Neural progenitor cell (in vitro differentiated cells): ENCODE measurements at regions not wholly inside any gene's neighbourhood (a gene's known extent, or its start where the extent isn't known, plus 50 kb on each side); places are given as distances from the start of the nearest gene placed in this dataset.
"Not testable (repeated sequence)": the region's sequence is repeated elsewhere in the genome, so short reads cannot be mapped to it uniquely, and the experiment has no call there.

Experiments used
- DNase-seq: peaks from one replicate; pipeline ENCODE4 v3.0.0-alpha.2; 2016; ENCODE audit warnings: low spot score
- H2AFZ ChIP-seq: fragments of 200-600 bp; sonication (generic); replicated peaks from 2 replicates; pipeline ENCODE4 v1.6.1; 2016; ENCODE audit warnings: antibody characterized with exemption
- H3F3A ChIP-seq: fragments of 200-600 bp; sonication (generic); 2 replicates; pipeline ENCODE4 v1.6.1; 2016; ENCODE audit warnings: antibody characterized with exemption, low read depth
- H3K27ac ChIP-seq: fragments of 200-600 bp; sonication (generic); 2 replicates; pipeline ENCODE4 v1.5.1; 2016; ENCODE audit warnings: mild to moderate bottlenecking
- H3K27me3 ChIP-seq: fragments of 200-600 bp; sonication (generic); 2 replicates; pipeline ENCODE4 v1.6.1; 2016; ENCODE audit warnings: mild to moderate bottlenecking, moderate library complexity
- H3K36me3 ChIP-seq: fragments of 200-600 bp; sonication (generic); 2 replicates; pipeline ENCODE4 v1.5.1; 2016
- H3K4me1 ChIP-seq: fragments of 200-600 bp; sonication (generic); 2 replicates; pipeline ENCODE4 v1.6.1; 2016; ENCODE audit warnings: mixed run types
- H3K4me2 ChIP-seq: fragments of 200-600 bp; sonication (generic); 2 replicates; pipeline ENCODE4 v1.6.1; 2016
- H3K4me3 ChIP-seq: fragments of 200-600 bp; sonication (generic); 2 replicates; pipeline ENCODE4 v1.5.1; 2016
- H3K79me2 ChIP-seq: fragments of 200-600 bp; sonication (generic); 2 replicates; pipeline ENCODE4 v1.6.1; 2016; ENCODE audit warnings: low read depth
- H3K9ac ChIP-seq: fragments of 200-600 bp; sonication (generic); 2 replicates; pipeline ENCODE4 v1.6.1; 2016
- H3K9me3 ChIP-seq: fragments of 200-600 bp; sonication (generic); 2 replicates; pipeline ENCODE4 v1.5.1; 2016; ENCODE audit warnings: low read depth
- H4K20me1 ChIP-seq: fragments of 200-600 bp; sonication (generic); 2 replicates; pipeline ENCODE4 v1.6.1; 2016; ENCODE audit warnings: low read depth
- H3K27ac Mint-ChIP-seq: 3 replicates; pipeline ENCODE4 v1.8.0; 2021; ENCODE audit warnings: mixed read lengths
- H3K27me3 Mint-ChIP-seq: 2 replicates; pipeline ENCODE4 v1.8.0; 2022; ENCODE audit warnings: low read depth, mild to moderate bottlenecking, inconsistent platforms, moderate library complexity, mixed read lengths; ENCODE audit not compliant: insufficient read depth
- H3K36me3 Mint-ChIP-seq: 3 replicates; pipeline ENCODE4 v1.8.0; 2021; ENCODE audit warnings: mixed read lengths
- H3K4me1 Mint-ChIP-seq: 3 replicates; pipeline ENCODE4 v1.8.0; 2021; ENCODE audit warnings: mixed read lengths
- H3K4me3 Mint-ChIP-seq: 3 replicates; pipeline ENCODE4 v1.8.0; 2021; ENCODE audit warnings: mild to moderate bottlenecking, moderate library complexity, mixed read lengths
- H3K9me3 Mint-ChIP-seq: 3 replicates; pipeline ENCODE4 v1.8.0; 2020; ENCODE audit warnings: mixed read lengths
- CTCF ChIP-seq: fragments of 200-600 bp; sonication (generic); IDR thresholded peaks from 2 replicates; pipeline ENCODE4 v1.5.1; 2017; ENCODE audit warnings: antibody characterized with exemption, mild to moderate bottlenecking
- EZH2 ChIP-seq: fragments of 200-600 bp; sonication (generic); IDR thresholded peaks from 2 replicates; pipeline ENCODE4 v1.6.1; 2017; ENCODE audit warnings: antibody characterized with exemption, mild to moderate bottlenecking, moderate library complexity
- EZH2phosphoT487 ChIP-seq: fragments of 200-600 bp; sonication (generic); IDR thresholded peaks from 2 replicates; pipeline ENCODE4 v1.6.1; 2017; ENCODE audit warnings: antibody characterized with exemption

- Histone ChIP-seq H3K9me3 (no peaks in the 10 kb centered on the region), H3K9ac (no peak overlapping the region), H3K27me3 (no peaks in the 10 kb centered on the region), H3K79me2 (no peaks in the 10 kb centered on the region), H3K4me3 (no peak overlapping the region), H4K20me1 (no peaks in the 10 kb centered on the region), H2AFZ (no peak overlapping the region), H3K36me3 (no peaks in the 10 kb centered on the region), H3K27ac (no peak overlapping the region), H3K4me2 (no peak overlapping the region), H3F3A (no peaks in the 10 kb centered on the region), H3K4me1 (no peaks in the 10 kb centered on the region)
- peaks cover 2% of the 10 kb centered on the region for H3K27me3 Mint-ChIP-seq
- H3K9me3 Mint-ChIP-seq = peaks cover 15% of the 10 kb centered on the region
- no peaks in the 10 kb centered on the region for H3K36me3 Mint-ChIP-seq
- no peak for TF ChIP-seq CTCF
- no peak for TF ChIP-seq EZH2phosphoT487
- no peak for TF ChIP-seq EZH2
- DNase-seq = no peak
- H3K4me1 Mint-ChIP-seq = no peaks in the 10 kb centered on the region
- no peak overlapping the region for H3K27ac Mint-ChIP-seq
- H3K4me3 Mint-ChIP-seq = no peak overlapping the region
Measured at GRCh38 chr2:133892352-133892913, 324.2 kb upstream of the NCKAP5 start.

- DNase-seq = no peak
- H3K9ac ChIP-seq = no peak overlapping the region
- TF ChIP-seq EZH2phosphoT487 (no peak), EZH2 (no peak)
- no peak overlapping the region for H3K4me3 ChIP-seq
- Mint-ChIP-seq H3K36me3 (no peaks in the 10 kb centered on the region), H3K9me3 (peaks cover 15% of the 10 kb centered on the region), H3K4me1 (no peaks in the 10 kb centered on the region), H3K27ac (no peak overlapping the region), H3K4me3 (no peak overlapping the region), H3K27me3 (peaks cover 2% of the 10 kb centered on the region)
- H3K36me3 ChIP-seq = no peaks in the 10 kb centered on the region
- no peak overlapping the region for H2AFZ ChIP-seq
- no peaks in the 10 kb centered on the region for H4K20me1 ChIP-seq
- H3F3A ChIP-seq = no peaks in the 10 kb centered on the region
- no peaks in the 10 kb centered on the region for H3K4me1 ChIP-seq
- H3K9me3 ChIP-seq = no peaks in the 10 kb centered on the region
- no peak overlapping the region for H3K27ac ChIP-seq
- no peak overlapping the region for H3K4me2 ChIP-seq
- H3K79me2 ChIP-seq = no peaks in the 10 kb centered on the region
- H3K27me3 ChIP-seq = no peaks in the 10 kb centered on the region
Measured at GRCh38 chr2:133894429-133894828, 326.2 kb upstream of the NCKAP5 start.

- H3K9me3 ChIP-seq, H4K20me1 ChIP-seq, H3K36me3 Mint-ChIP-seq, H3K27me3 ChIP-seq, H3K79me2 ChIP-seq, H3K4me3 ChIP-seq, H3K36me3 ChIP-seq, H3K9ac ChIP-seq, H3K4me3 Mint-ChIP-seq, DNase-seq, H3K4me1 ChIP-seq, H3K27ac Mint-ChIP-seq, H3K4me1 Mint-ChIP-seq, H3K27me3 Mint-ChIP-seq, H3F3A ChIP-seq, H3K4me2 ChIP-seq, H2AFZ ChIP-seq, H3K27ac ChIP-seq: not testable (repeated sequence)
- peaks cover 15% of the 10 kb centered on the region for H3K9me3 Mint-ChIP-seq
Measured at GRCh38 chr2:133897838-133898237, 329.6 kb upstream of the NCKAP5 start.

GRCh38 chr2:133900909-133901308, 332.6 kb upstream of the NCKAP5 start:
- Histone ChIP-seq H3K4me2 (no peak overlapping the region), H3K9me3 (no peaks in the 10 kb centered on the region), H3K27me3 (no peaks in the 10 kb centered on the region), H3K27ac (no peak overlapping the region), H3K4me3 (no peak overlapping the region), H3K36me3 (no peaks in the 10 kb centered on the region), H2AFZ (no peak overlapping the region), H3K79me2 (no peaks in the 10 kb centered on the region), H3K4me1 (no peaks in the 10 kb centered on the region), H3K9ac (no peak overlapping the region), H3F3A (no peaks in the 10 kb centered on the region), H4K20me1 (no peaks in the 10 kb centered on the region)
- Mint-ChIP-seq H3K4me1 (no peaks in the 10 kb centered on the region), H3K27me3 (peaks cover 5% of the 10 kb centered on the region), H3K4me3 (no peak overlapping the region), H3K27ac (no peak overlapping the region), H3K36me3 (no peaks in the 10 kb centered on the region), H3K9me3 (no peaks in the 10 kb centered on the region)
- no peak for TF ChIP-seq EZH2
- no peak for TF ChIP-seq EZH2phosphoT487
- no peak for TF ChIP-seq CTCF
- DNase-seq = no peak
